Liver (tissue), 8 donors: ENCODE measurements at regions not wholly inside any gene's neighbourhood (a gene's known extent, or its start where the extent isn't known, plus 50 kb on each side); places are given as distances from the start of the nearest gene placed in this dataset.
"Not testable (repeated sequence)": the region's sequence is repeated elsewhere in the genome, so short reads cannot be mapped to it uniquely, and the experiment has no call there.

Experiments
- DNase-seq: peaks from one replicate; pipeline ENCODE4 v3.0.0-alpha.2; 2017; ENCODE audit warnings: low spot score
- H3K27ac ChIP-seq, 2 donors: one replicate each; pipeline ENCODE4 v1.7.0; 2013; ENCODE audit warnings: inconsistent platforms in 2 of 2, low read length in 2 of 2, control low read depth in 1 of 2, low read depth in 1 of 2, mild to moderate bottlenecking in 1 of 2
- H3K27me3 ChIP-seq, 4 donors: one replicate each; pipeline versions ENCODE4 v1.6.1 to v1.7.0; 2013; ENCODE audit warnings: low read length in 3 of 4, inconsistent platforms in 1 of 4, mild to moderate bottlenecking in 1 of 4, moderate library complexity in 1 of 4; ENCODE audit not compliant: control insufficient read depth in 4 of 4, insufficient read depth in 4 of 4
- H3K36me3 ChIP-seq, 4 donors: one replicate each; pipeline versions ENCODE4 v1.6.1 to v1.7.0; 2013; ENCODE audit warnings: low read length in 3 of 4, mild to moderate bottlenecking in 3 of 4, low read depth in 1 of 4, moderate library complexity in 1 of 4; ENCODE audit not compliant: control insufficient read depth in 4 of 4, insufficient read depth in 3 of 4
- H3K4me1 ChIP-seq, 4 donors: one replicate each; pipeline versions ENCODE4 v1.6.1 to v1.7.0; 2013; ENCODE audit warnings: low read length in 3 of 4, mild to moderate bottlenecking in 3 of 4, moderate library complexity in 1 of 4; ENCODE audit not compliant: control insufficient read depth in 4 of 4, insufficient read depth in 4 of 4
- H3K4me3 ChIP-seq, 3 donors: one replicate each; pipeline versions ENCODE4 v1.6.1 to v1.7.0; 2013; ENCODE audit warnings: low read length in 3 of 3, control low read depth in 1 of 3, low read depth in 1 of 3, mild to moderate bottlenecking in 1 of 3
- H3K9ac ChIP-seq, 2 donors: one replicate each; pipeline ENCODE4 v1.7.0; 2013; ENCODE audit warnings: low read length in 2 of 2, mild to moderate bottlenecking in 2 of 2, moderate library complexity in 2 of 2, control low read depth in 1 of 2, low read depth in 1 of 2
- H3K9me3 ChIP-seq, 4 donors: one replicate each; pipeline versions ENCODE4 v1.6.1 to v1.7.0; 2013; ENCODE audit warnings: low read length in 3 of 4; ENCODE audit not compliant: control insufficient read depth in 4 of 4
- FOXA2 ChIP-seq: IDR thresholded peaks from 2 replicates; pipeline ENCODE4 v1.6.1; 2016; ENCODE audit warnings: antibody characterized with exemption
- GABPA ChIP-seq, 2 donors: IDR thresholded peaks in 1 of 2; conservative IDR thresholded peaks in 1 of 2; 2 replicates each; pipeline ENCODE4 v1.6.1; 2016; ENCODE audit warnings: antibody characterized with exemption in 2 of 2, mild to moderate bottlenecking in 1 of 2, moderate library complexity in 1 of 2
- JUND ChIP-seq, 2 donors: IDR thresholded peaks; 2 replicates each; pipeline ENCODE4 v1.6.1; 2016; ENCODE audit warnings: antibody characterized with exemption in 2 of 2
- RAD21 ChIP-seq, 2 donors: IDR thresholded peaks; 2 replicates each; pipeline ENCODE4 v1.6.1; 2016; ENCODE audit warnings: antibody characterized with exemption in 2 of 2, mild to moderate bottlenecking in 2 of 2
- RXRA ChIP-seq, 2 donors: IDR thresholded peaks; 2 replicates each; pipeline ENCODE4 v1.6.1; 2017 to 2018; ENCODE audit warnings: antibody characterized with exemption in 2 of 2, mild to moderate bottlenecking in 1 of 2
- SP1 ChIP-seq: IDR thresholded peaks from 2 replicates; pipeline ENCODE4 v1.6.1; 2018; ENCODE audit warnings: antibody characterized with exemption, mild to moderate bottlenecking
- TAF1 ChIP-seq: conservative IDR thresholded peaks from 2 replicates; pipeline ENCODE4 v1.6.1; 2016; ENCODE audit warnings: antibody characterized with exemption, mild to moderate bottlenecking
- YY1 ChIP-seq: IDR thresholded peaks from 2 replicates; pipeline ENCODE4 v1.6.1; 2016; ENCODE audit warnings: antibody characterized with exemption, mild to moderate bottlenecking
- WGBS: extraction: QIAGEN DNeasy Blood & Tissue Kit; methylation state at CpG from one replicate; pipeline ENCODE4 v1.1.7; 2013; 5-methylcytosine and 5-hydroxymethylcytosine counted together
- TF ChIP-seq, protein P1 (sequence below): fragments of 150-350 bp; IDR thresholded peaks from 2 replicates; pipeline ENCODE4 v1.5.1; 2017; ENCODE audit warnings: improper control_type of control experiment, low read depth, low read length; ENCODE audit not compliant: missing input control
- TF ChIP-seq, protein P2 (sequence below): IDR thresholded peaks from 2 replicates; pipeline ENCODE4 v1.6.1; 2016; ENCODE audit warnings: antibody characterized with exemption
- TF ChIP-seq, protein P3 (sequence below): IDR thresholded peaks from 2 replicates; pipeline ENCODE4 v1.6.1; 2016; ENCODE audit warnings: antibody characterized with exemption
- TF ChIP-seq, protein P4 (sequence below): IDR thresholded peaks from 2 replicates; pipeline ENCODE4 v1.6.1; 2016; ENCODE audit warnings: antibody characterized with exemption, mild to moderate bottlenecking
- TF ChIP-seq, protein P5 (sequence below): IDR thresholded peaks from 2 replicates; pipeline ENCODE4 v1.6.1; 2016; ENCODE audit warnings: antibody characterized with exemption
- donor health status: healthy.
- donor health status: healthy.
- donor health status: healthy.
- donor health status: healthy.
- donor health status: healthy.

DNA sequence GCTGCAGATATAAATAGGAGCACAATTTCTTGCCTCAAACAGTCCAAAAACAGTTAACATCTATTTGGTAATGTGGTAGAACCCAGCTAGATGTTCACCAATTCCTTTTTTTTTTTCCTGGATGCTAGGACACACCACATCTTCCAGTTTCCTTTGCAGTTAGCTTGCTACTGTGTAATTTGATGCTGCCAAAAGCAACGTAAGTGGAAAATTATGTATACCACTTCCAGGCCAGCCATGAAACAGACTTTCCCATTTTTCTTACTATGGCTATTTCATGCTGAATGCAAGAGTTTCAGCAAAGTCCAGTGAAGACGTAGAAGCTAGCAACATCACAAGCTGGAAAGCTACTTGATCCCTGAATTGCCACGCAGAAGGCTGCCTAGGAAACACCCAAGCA is 667.2 kb downstream of the TLE1 start (continued):
- TF ChIP-seq, protein P1, sequence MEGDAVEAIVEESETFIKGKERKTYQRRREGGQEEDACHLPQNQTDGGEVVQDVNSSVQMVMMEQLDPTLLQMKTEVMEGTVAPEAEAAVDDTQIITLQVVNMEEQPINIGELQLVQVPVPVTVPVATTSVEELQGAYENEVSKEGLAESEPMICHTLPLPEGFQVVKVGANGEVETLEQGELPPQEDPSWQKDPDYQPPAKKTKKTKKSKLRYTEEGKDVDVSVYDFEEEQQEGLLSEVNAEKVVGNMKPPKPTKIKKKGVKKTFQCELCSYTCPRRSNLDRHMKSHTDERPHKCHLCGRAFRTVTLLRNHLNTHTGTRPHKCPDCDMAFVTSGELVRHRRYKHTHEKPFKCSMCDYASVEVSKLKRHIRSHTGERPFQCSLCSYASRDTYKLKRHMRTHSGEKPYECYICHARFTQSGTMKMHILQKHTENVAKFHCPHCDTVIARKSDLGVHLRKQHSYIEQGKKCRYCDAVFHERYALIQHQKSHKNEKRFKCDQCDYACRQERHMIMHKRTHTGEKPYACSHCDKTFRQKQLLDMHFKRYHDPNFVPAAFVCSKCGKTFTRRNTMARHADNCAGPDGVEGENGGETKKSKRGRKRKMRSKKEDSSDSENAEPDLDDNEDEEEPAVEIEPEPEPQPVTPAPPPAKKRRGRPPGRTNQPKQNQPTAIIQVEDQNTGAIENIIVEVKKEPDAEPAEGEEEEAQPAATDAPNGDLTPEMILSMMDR = no peak
- TF ChIP-seq RAD21 (IDR thresholded peaks at IDR 0.05) = no peak
- TF ChIP-seq JUND (IDR thresholded peaks at IDR 0.05) = no peak
- no peak for TF ChIP-seq YY1
- no peak for TF ChIP-seq GABPA (IDR thresholded peaks at IDR 0.05 in 1 of 2, conservative IDR thresholded peaks at IDR 0.05 in 1 of 2)

DNA sequence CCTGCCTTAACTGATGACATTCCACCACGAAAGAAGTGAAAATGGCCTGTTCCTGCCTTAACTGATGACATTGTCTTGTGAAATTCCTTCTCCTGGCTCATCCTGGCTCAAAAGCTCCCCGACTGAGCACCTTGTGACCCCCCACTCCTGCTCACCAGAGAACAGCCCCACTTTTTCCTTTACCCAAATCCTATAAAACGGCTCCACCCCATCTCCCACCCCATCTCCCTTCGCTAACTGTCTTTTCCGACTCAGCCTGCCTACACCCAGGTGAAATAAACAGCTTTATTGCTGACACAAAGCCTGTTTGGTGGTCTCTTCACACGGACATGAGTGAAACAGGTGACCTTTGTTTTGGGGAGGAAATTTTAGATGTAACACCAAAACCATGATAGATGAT is 674.4 kb downstream of the TLE1 start:
- DNase-seq, H3K27me3 ChIP-seq, H3K27ac ChIP-seq, H3K9ac ChIP-seq, H3K36me3 ChIP-seq, H3K4me3 ChIP-seq, H3K4me1 ChIP-seq, H3K9me3 ChIP-seq: not testable (repeated sequence)
- 52% methylated on average over 5 of the region's 6 CpGs for WGBS

DNA sequence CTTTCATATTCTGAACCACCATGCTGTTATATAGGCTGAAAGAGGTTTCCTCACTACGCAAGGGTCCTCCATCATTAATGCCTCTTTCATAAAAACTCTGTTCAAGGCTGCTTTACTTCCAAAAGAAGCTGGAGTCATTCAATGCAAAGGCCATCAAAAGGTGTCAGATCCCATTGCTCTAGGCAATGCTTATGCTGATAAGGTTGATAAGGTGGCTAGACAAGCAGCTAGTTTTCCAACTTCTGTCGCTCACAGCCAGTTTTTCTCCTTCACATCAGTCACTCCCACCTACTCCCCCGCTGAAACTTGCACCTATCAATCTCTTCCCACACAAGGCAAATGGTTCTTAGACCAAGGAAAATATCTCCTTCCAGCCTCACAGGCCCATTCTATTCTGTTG is 676.2 kb downstream of the TLE1 start:
- DNase-seq, H3K27ac ChIP-seq, H3K9me3 ChIP-seq, H3K4me1 ChIP-seq, H3K9ac ChIP-seq, H3K36me3 ChIP-seq, H3K27me3 ChIP-seq, H3K4me3 ChIP-seq: not testable (repeated sequence)
- WGBS = 62% methylated on average over 3 of the region's 3 CpGs

DNA sequence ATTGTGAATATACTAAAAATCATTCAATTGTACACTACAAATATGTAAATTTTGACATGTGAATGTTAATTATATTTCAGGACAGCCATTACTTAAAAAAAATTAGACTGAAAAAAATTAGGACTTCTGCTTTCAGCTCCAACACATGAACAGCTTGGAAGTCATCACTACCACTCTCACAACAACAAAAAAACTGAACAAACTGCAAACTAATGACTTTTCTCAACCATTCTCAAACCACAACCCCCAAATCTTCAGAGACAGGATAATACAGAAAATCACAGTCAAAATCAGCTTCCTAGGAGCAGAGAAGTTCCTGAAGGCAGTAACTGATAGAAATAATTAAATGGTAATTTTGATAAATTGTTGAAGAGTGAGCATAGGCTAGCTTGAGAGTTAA is 686.4 kb downstream of the TLE1 start:
- no peak overlapping the region for H3K27ac ChIP-seq
- H3K4me3 ChIP-seq = no peak overlapping the region
- H3K4me1 ChIP-seq = no peaks in the 10 kb centered on the region
- no peaks in the 10 kb centered on the region for H3K36me3 ChIP-seq
- peaks cover 0 to 1% (median 0%) of the 10 kb centered on the region in 4 donors for H3K9me3 ChIP-seq
- DNase-seq = no peak
- TF ChIP-seq YY1 = no peak
- TF ChIP-seq FOXA2 = no peak
- TF ChIP-seq SP1 = no peak
- TF ChIP-seq RXRA (IDR thresholded peaks at IDR 0.05) = no peak
- TF ChIP-seq, protein P2, sequence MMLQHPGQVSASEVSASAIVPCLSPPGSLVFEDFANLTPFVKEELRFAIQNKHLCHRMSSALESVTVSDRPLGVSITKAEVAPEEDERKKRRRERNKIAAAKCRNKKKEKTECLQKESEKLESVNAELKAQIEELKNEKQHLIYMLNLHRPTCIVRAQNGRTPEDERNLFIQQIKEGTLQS = no peak
- TF ChIP-seq, protein P3, sequence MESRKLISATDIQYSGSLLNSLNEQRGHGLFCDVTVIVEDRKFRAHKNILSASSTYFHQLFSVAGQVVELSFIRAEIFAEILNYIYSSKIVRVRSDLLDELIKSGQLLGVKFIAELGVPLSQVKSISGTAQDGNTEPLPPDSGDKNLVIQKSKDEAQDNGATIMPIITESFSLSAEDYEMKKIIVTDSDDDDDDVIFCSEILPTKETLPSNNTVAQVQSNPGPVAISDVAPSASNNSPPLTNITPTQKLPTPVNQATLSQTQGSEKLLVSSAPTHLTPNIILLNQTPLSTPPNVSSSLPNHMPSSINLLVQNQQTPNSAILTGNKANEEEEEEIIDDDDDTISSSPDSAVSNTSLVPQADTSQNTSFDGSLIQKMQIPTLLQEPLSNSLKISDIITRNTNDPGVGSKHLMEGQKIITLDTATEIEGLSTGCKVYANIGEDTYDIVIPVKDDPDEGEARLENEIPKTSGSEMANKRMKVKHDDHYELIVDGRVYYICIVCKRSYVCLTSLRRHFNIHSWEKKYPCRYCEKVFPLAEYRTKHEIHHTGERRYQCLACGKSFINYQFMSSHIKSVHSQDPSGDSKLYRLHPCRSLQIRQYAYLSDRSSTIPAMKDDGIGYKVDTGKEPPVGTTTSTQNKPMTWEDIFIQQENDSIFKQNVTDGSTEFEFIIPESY = no peak
- no peak for TF ChIP-seq GABPA (IDR thresholded peaks at IDR 0.05 in 1 of 2, conservative IDR thresholded peaks at IDR 0.05 in 1 of 2)
- TF ChIP-seq, protein P4, sequence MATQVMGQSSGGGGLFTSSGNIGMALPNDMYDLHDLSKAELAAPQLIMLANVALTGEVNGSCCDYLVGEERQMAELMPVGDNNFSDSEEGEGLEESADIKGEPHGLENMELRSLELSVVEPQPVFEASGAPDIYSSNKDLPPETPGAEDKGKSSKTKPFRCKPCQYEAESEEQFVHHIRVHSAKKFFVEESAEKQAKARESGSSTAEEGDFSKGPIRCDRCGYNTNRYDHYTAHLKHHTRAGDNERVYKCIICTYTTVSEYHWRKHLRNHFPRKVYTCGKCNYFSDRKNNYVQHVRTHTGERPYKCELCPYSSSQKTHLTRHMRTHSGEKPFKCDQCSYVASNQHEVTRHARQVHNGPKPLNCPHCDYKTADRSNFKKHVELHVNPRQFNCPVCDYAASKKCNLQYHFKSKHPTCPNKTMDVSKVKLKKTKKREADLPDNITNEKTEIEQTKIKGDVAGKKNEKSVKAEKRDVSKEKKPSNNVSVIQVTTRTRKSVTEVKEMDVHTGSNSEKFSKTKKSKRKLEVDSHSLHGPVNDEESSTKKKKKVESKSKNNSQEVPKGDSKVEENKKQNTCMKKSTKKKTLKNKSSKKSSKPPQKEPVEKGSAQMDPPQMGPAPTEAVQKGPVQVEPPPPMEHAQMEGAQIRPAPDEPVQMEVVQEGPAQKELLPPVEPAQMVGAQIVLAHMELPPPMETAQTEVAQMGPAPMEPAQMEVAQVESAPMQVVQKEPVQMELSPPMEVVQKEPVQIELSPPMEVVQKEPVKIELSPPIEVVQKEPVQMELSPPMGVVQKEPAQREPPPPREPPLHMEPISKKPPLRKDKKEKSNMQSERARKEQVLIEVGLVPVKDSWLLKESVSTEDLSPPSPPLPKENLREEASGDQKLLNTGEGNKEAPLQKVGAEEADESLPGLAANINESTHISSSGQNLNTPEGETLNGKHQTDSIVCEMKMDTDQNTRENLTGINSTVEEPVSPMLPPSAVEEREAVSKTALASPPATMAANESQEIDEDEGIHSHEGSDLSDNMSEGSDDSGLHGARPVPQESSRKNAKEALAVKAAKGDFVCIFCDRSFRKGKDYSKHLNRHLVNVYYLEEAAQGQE = no peak
- TF ChIP-seq JUND (IDR thresholded peaks at IDR 0.05) = no peak
- TF ChIP-seq TAF1 = no peak
- TF ChIP-seq, protein P5, sequence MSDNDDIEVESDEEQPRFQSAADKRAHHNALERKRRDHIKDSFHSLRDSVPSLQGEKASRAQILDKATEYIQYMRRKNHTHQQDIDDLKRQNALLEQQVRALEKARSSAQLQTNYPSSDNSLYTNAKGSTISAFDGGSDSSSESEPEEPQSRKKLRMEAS = no peak
- H3K9ac ChIP-seq = no peak overlapping the region
- no peaks in the 10 kb centered on the region for H3K27me3 ChIP-seq
